ENCODE measurements at regions not wholly inside any gene's neighbourhood (a gene's known extent, or its start where the extent isn't known, plus 50 kb on each side); places are given as distances from the start of the nearest gene placed in this dataset.
"Not testable (repeated sequence)": the region's sequence is repeated elsewhere in the genome, so short reads cannot be mapped to it uniquely, and the experiment has no call there.

GRCh38 chr9:65416948-65417347 lies 131.9 kb upstream of the FOXD4L5 start:
- DNase-seq, result not testable (repeated sequence)

DNA sequence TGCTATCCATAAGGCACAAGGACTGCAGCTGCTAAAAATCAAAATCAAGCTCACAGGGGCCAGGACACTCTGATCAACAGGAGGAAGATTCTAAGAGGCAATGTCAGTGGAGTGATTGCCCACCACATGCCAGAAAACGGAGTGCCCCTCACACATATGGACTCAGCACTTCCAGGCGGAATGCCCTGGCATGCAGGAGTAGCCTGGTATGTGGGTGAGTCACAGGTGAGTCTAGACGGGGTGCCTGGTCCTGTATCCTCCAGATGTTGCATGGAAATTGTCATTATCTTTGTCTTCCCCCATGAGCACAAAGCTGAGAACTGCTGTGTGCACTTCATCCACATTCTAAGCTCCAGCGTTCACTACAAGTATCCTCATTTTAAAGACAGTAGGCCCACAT lies 129.2 kb upstream of the FOXD4L5 start:
- DNase-seq, result not testable (repeated sequence)

DNA sequence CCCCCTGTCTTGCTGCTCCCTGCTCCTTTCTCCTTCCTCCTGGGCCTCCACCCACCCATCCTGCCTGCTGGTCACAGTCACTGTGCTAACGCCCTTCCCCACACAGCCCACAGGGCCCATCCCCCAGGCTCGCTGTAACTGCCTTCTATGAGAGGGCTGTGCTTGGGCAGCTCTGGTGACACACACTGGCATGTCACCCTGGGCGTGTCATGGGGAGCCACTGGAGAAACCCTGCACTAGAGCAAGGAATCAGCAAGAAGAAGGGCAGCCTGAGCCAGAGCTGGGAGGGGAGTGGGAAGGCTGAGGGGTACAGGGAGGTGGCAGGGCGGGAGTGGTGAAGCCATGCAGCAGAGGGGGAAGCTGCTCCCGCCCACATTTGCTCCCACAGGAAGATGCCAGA lies 128.4 kb upstream of the FOXD4L5 start:
- DNase-seq, result not testable (repeated sequence)

- no peak for DNase-seq
Measured at GRCh38 chr9:65411901-65412300, 126.9 kb upstream of the FOXD4L5 start.

GRCh38 chr9:65411336-65411735 lies 126.3 kb upstream of the FOXD4L5 start:
- DNase-seq, result no peak

DNA sequence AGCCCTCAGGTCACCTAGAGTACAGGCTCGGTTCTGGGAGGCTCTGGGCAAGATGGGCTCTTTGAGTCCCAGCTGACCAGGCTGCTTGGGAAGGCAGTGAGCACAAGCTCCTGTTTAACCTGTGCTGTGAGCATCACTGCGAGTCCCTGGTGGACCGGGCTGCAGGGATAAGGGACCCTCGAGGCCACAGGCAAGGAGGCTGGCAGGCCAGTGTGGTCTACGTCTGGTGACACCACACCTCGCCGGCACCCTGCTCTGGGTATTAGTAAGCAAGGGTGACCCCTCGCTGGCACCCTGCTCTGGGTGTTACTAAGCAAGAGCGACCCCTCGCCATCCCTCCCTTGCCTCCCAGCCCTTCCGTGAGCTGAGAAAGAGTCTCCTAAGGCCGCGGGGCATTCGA lies 125.9 kb upstream of the FOXD4L5 start:
- DNase-seq, result no peak

- DNase-seq, result no peak
Measured at GRCh38 chr9:65409471-65409980, 124.5 kb upstream of the FOXD4L5 start.

- DNase-seq, result not testable (repeated sequence)
Measured at GRCh38 chr9:65408806-65409205, 123.8 kb upstream of the FOXD4L5 start.

GRCh38 chr9:65406625-65407024 lies 121.6 kb upstream of the FOXD4L5 start:
- not testable (repeated sequence) for DNase-seq

GRCh38 chr9:65405766-65406165 lies 120.8 kb upstream of the FOXD4L5 start:
- DNase-seq, result not testable (repeated sequence)

GRCh38 chr9:65405253-65405652 lies 120.2 kb upstream of the FOXD4L5 start:
- DNase-seq, result no peak

DNA sequence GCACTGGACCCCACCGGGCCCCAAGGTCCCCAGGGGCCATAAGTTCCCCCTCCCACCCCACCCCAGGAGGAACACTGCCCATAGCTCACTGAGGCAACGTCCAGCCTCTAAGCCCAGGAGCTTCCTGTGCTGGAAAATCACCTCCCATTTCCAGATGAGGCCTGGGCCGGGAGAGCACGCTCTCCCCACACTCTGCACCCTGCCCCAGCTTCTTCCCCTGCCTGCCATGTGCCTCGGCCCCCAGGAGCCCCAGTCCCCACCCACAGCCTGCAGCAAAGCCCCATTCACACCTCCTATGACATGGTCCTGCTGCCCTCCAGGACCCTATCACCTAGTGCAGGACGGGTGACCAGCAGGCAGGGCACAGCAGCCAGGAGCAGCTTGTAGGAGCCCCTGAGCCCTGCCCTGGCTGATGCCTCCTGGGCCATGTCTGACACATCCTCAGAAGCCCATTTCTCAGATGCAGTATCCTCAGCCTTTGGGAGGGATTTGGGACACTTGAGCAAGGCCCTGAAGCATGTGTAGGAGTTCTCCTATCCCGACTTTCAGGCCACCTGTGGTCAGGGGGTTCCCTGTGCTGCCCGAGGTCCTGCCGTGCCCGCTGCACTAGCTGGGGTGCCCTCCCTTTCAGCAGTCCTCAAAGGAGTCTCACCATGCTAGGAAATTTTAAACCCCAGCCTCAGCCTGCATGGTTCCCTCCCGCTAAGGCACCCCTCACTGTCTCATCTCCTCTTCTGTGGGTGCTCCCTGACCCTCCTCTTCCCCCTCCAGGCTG lies 119.4 kb upstream of the FOXD4L5 start:
- DNase-seq, result no peak

GRCh38 chr9:65403721-65404120 lies 118.7 kb upstream of the FOXD4L5 start:
- DNase-seq, result no peak

- DNase-seq, result not testable (repeated sequence)
Measured at GRCh38 chr9:65403072-65403471, 118.1 kb upstream of the FOXD4L5 start.

GRCh38 chr9:65402206-65402870 lies 117.3 kb upstream of the FOXD4L5 start:
- DNase-seq, result not testable (repeated sequence)

GRCh38 chr9:65401456-65402045 lies 116.5 kb upstream of the FOXD4L5 start:
- DNase-seq, result not testable (repeated sequence)

DNA sequence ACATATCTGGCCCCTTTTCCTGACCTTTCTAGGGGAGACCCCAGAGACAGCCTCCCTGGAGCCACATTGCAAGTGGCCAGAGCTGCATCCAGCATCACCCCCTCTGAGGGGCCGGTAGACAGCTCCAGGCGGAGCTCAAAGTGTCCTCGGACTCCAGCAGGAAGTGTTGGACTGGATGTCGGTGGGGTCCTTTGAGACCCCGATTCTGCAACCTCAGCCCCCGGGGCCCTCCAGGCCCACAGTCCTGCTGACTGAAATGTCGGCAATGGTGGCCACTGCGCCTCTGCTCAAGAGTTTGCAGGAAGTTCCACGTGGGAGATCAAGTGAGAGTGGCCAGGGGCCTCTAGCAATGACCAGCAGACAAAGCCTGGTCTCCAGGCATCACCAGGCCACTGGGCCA lies 115.9 kb upstream of the FOXD4L5 start:
- no peak for DNase-seq

- DNase-seq, result not testable (repeated sequence)
Measured at GRCh38 chr9:65397763-65398719, 113.0 kb upstream of the FOXD4L5 start.

- not testable (repeated sequence) for DNase-seq
Measured at GRCh38 chr9:65397226-65397625, 112.2 kb upstream of the FOXD4L5 start.

DNA sequence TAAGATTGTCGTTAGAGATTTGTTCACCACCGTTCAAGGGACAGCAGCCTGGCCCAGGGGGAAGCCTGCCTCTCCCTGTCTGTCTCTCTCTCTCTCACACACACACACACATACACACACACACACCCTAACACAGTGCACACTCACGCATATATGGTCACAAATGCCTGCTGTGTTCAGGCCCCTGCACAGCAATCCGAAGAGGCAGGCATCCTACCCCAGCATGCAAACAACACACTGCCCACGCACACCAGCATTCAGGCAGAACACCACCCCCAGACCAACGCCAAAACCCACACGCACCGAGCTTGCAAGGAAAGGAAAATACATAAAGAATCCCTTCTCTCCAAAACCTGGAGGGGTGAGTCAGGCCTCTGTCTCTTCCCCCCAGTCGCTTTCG lies 111.6 kb upstream of the FOXD4L5 start:
- DNase-seq, result not testable (repeated sequence)

DNA sequence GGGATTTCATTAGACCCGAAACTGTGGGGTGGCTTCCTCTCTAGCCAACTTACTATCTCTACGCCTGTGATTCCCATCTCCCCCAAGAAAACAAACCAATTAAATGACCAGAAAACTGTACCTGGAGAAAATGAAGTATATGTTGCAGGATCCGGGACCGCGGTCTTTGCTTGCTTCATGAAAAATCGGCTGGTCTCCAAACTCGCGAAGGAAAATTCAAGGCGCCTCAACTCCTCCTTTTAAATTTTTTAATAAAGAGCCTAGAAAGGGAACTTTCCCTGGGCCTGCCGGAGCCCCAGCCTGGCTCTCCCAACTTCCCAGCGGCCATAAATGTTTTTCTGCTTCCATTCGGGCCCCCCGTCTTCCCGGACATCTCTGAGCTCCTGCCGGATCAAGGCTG lies 110.8 kb upstream of the FOXD4L5 start:
- not testable (repeated sequence) for DNase-seq

- DNase-seq, result not testable (repeated sequence)
Measured at GRCh38 chr9:65395121-65395520, 110.1 kb upstream of the FOXD4L5 start.

Measured in stimulated activated CD4-positive, alpha-beta T cell treated with anti-CD3 and anti-CD28 coated beads, Interleukin-4, amount 100 ng/mL, for 4 hours (primary cell).